ENCODE measurements at regions not wholly inside any gene's neighbourhood (a gene's known extent, or its start where the extent isn't known, plus 50 kb on each side); places are given as distances from the start of the nearest gene placed in this dataset.

GRCh38 chr16:65495106-65495505, 373.2 kb upstream of the CDH11 start:
- TF ChIP-seq CTCF (IDR thresholded peaks at IDR 0.05; ENCODE audit: insufficient read depth, low read length) (no peak), POLR2AphosphoS5 (IDR thresholded peaks at IDR 0.05; ENCODE audit: low read depth) (no peak)
